K562 (cell line): ENCODE measurements at regions not wholly inside any gene's neighbourhood (a gene's known extent, or its start where the extent isn't known, plus 50 kb on each side); places are given as distances from the start of the nearest gene placed in this dataset.

Experiments
- ATAC-seq: fragments of 200-7000 bp; cut with Tn5 transposase; 3 replicates; pipeline ENCODE4 v1.9.1; 2020; ENCODE audit warnings: moderate library complexity
- BruUV-seq: library from RNA; stranded (reverse); fragments of 400-500 nt; replicated peaks from 2 replicates; lab custom pipeline; 2021; lab: Mats Ljungman, UMichigan
- CTCF ChIA-PET: fragments of 300-600 bp; formaldehyde crosslinking; extraction: SDS; loops from one replicate; lab custom pipeline; 2021; ENCODE audit warnings: low intra/inter-chr PET ratio; lab: Yijun Ruan, JAX
- POLR2A ChIA-PET: fragments of 300-600, 350-650 bp; sonication (Branson Sonifier 250); formaldehyde crosslinking; extraction: SDS; loops from one replicate; lab custom pipeline; 2021; ENCODE audit warnings: antibody characterized with exemption, inconsistent platforms; lab: Yijun Ruan, JAX
- DNase-seq, 4 experiments: peaks; one replicate each; pipeline versions ENCODE4 v3.0.0 to v3.0.0-alpha.2; 2011 to 2018; ENCODE audit warnings: low spot score in 3 of 4, mixed read lengths in 3 of 4; ENCODE audit errors: extremely low read depth in 1 of 4
- FAIRE-seq: peaks from 2 replicates; lab custom pipeline; 2011; peaks lifted over from hg19 to GRCh38; lab: Jason Lieb, UNC
- H2AFZ ChIP-seq: 2 replicates; pipeline ENCODE4 v1.6.0; 2011; ENCODE audit warnings: low read depth, low read length, control low read depth, inconsistent platforms
- H3K27ac ChIP-seq: fragments of 200-600 bp; 3 replicates; pipeline ENCODE4 v1.8.0; 2011; ENCODE audit warnings: low read depth, mild to moderate bottlenecking, control low read depth, inconsistent platforms, low read length, moderate library complexity, mixed read lengths; ENCODE audit errors: extremely low read depth
- H3K27me3 ChIP-seq, 2 experiments: fragments of 300-600 bp in 1 of 2; 2 replicates in 1 of 2; 3 replicates in 1 of 2; pipeline versions ENCODE4 v1.6.0 to v1.8.0; 2011; ENCODE audit warnings: inconsistent platforms in 2 of 2, low read length in 2 of 2, mild to moderate bottlenecking in 1 of 2, mixed read lengths in 1 of 2, moderate library complexity in 1 of 2; ENCODE audit not compliant: control insufficient read depth in 2 of 2, insufficient read depth in 2 of 2
- H3K36me3 ChIP-seq: fragments of 300-600 bp; 3 replicates; pipeline ENCODE4 v1.8.0; 2011; ENCODE audit warnings: mild to moderate bottlenecking, low read length, inconsistent platforms; ENCODE audit not compliant: control insufficient read depth, insufficient read depth
- H3K4me1 ChIP-seq, 2 experiments: fragments of 200-600 bp in 1 of 2; replicated peaks in 1 of 2; 2 replicates in 1 of 2; 3 replicates in 1 of 2; pipeline versions ENCODE4 v1.5.1 to v1.8.0; 2011; ENCODE audit warnings: inconsistent platforms in 2 of 2, low read length in 2 of 2, mild to moderate bottlenecking in 1 of 2, mixed read lengths in 1 of 2, moderate library complexity in 1 of 2; ENCODE audit not compliant: control insufficient read depth in 2 of 2, insufficient read depth in 2 of 2
- H3K4me2 ChIP-seq: 2 replicates; pipeline ENCODE4 v1.6.1; 2011; ENCODE audit warnings: low read length, control low read depth, inconsistent platforms, mixed read lengths; ENCODE audit not compliant: insufficient read depth
- H3K4me3 ChIP-seq: fragments of 200-600 bp; sonication (generic), shearing (Covaris generic); 2 replicates; pipeline ENCODE4 v1.5.1; 2016; ENCODE audit warnings: control low read depth, inconsistent platforms
- H3K79me2 ChIP-seq: fragments of 200-600 bp; 3 replicates; pipeline ENCODE4 v1.8.0; 2011; ENCODE audit warnings: low read length, inconsistent platforms; ENCODE audit not compliant: control insufficient read depth, insufficient read depth
- H3K9ac ChIP-seq, 2 experiments: 2 replicates each; pipeline versions ENCODE4 v1.6.0 to v1.6.1; 2011; ENCODE audit warnings: low read depth in 2 of 2, low read length in 2 of 2, control low read depth in 1 of 2, inconsistent platforms in 1 of 2, mild to moderate bottlenecking in 1 of 2, mixed read lengths in 1 of 2; ENCODE audit not compliant: insufficient read depth in 1 of 2
- H3K9me1 ChIP-seq: one replicate; pipeline ENCODE4 v1.6.0; 2011; ENCODE audit warnings: inconsistent platforms, mild to moderate bottlenecking, low read length, moderate library complexity; ENCODE audit not compliant: control insufficient read depth, insufficient read depth
- H3K9me3 ChIP-seq: replicated peaks from 2 replicates; pipeline ENCODE4 v1.5.1; 2011; ENCODE audit warnings: low read depth, low read length, inconsistent platforms; ENCODE audit not compliant: control insufficient read depth, insufficient read depth
- H4K20me1 ChIP-seq: replicated peaks from 2 replicates; pipeline ENCODE4 v1.6.1; 2011; ENCODE audit warnings: low read length, inconsistent platforms, mixed read lengths; ENCODE audit not compliant: control insufficient read depth, insufficient read depth
- ARID1B ChIP-seq: fragments of 450-650 bp; IDR thresholded peaks from 2 replicates; pipeline ENCODE4 v1.6.1; 2016; ENCODE audit warnings: antibody characterized with exemption, mild to moderate bottlenecking, inconsistent platforms
- ATF1 ChIP-seq, 2 experiments: fragments of 450-650 bp in 1 of 2; IDR thresholded peaks; 2 replicates each; pipeline ENCODE4 v1.6.1; 2016; ENCODE audit warnings: missing compliant biosample characterization in 1 of 2, missing genetic modification characterization in 1 of 2
- DPF2 ChIP-seq: fragments of 450-650 bp; IDR thresholded peaks from 2 replicates; pipeline ENCODE4 v1.6.1; 2016
- HDAC6 ChIP-seq: IDR thresholded peaks from 2 replicates; pipeline ENCODE4 v1.6.1; 2012; ENCODE audit warnings: low read depth, mild to moderate bottlenecking, control low read depth, inconsistent platforms, low read length, moderate library complexity
- ID3 ChIP-seq, 2 experiments: fragments of 250-450 bp in 1 of 2; fragments of 450-650 bp in 1 of 2; sonication (Bioruptor Pico) in 1 of 2; IDR thresholded peaks; 2 replicates each; pipeline versions ENCODE4 v1.6.1 to v1.8.0; 2016 to 2021; ENCODE audit warnings: mild to moderate bottlenecking in 2 of 2, moderate library complexity in 2 of 2, missing compliant biosample characterization in 1 of 2, missing genetic modification characterization in 1 of 2
- KDM4B ChIP-seq, 2 experiments: fragments of 450-650 bp in 1 of 2; sonication (generic) in 1 of 2; IDR thresholded peaks; 2 replicates each; pipeline ENCODE4 v1.6.1; 2016 to 2017; ENCODE audit warnings: borderline replicate concordance in 2 of 2, antibody characterized with exemption in 1 of 2, low read depth in 1 of 2, mild to moderate bottlenecking in 1 of 2
- MEF2A ChIP-seq: IDR thresholded peaks from 2 replicates; pipeline ENCODE4 v1.6.1; 2011; ENCODE audit warnings: low read depth, mild to moderate bottlenecking, low read length, moderate library complexity; ENCODE audit not compliant: control insufficient read depth
- NELFE ChIP-seq: IDR thresholded peaks from 2 replicates; pipeline ENCODE4 v1.6.1; 2011; ENCODE audit warnings: mild to moderate bottlenecking; ENCODE audit not compliant: insufficient read depth, insufficient read length
- RBM34 ChIP-seq: fragments of 200-400 bp; formaldehyde crosslinking; IDR thresholded peaks from 2 replicates; pipeline ENCODE4 v1.6.1; 2018; ENCODE audit warnings: low read length, borderline replicate concordance; ENCODE audit not compliant: insufficient read depth
- SMARCE1 ChIP-seq: fragments of 450-650 bp; IDR thresholded peaks from 2 replicates; pipeline ENCODE4 v1.7.1; 2016; ENCODE audit warnings: mild to moderate bottlenecking
- TOE1 ChIP-seq, 2 experiments: fragments of 450-650 bp in 1 of 2; sonication (generic) in 1 of 2; formaldehyde crosslinking in 1 of 2; IDR thresholded peaks; 2 replicates each; pipeline versions ENCODE4 v1.7.1 to v1.8.0; 2016 to 2022; ENCODE audit warnings: borderline replicate concordance in 2 of 2, mild to moderate bottlenecking in 2 of 2, antibody characterized with exemption in 1 of 2, inconsistent platforms in 1 of 2, low read depth in 1 of 2, missing genetic modification reagents in 1 of 2, moderate library complexity in 1 of 2
- ZNF23 ChIP-seq: fragments of 250-450 bp; sonication (Bioruptor Pico); IDR thresholded peaks from 2 replicates; pipeline ENCODE4 v1.4.0; 2020; ENCODE audit warnings: mild to moderate bottlenecking
- ZNF444 ChIP-seq: fragments of 250-450 bp; sonication (Bioruptor Pico); IDR thresholded peaks from 2 replicates; pipeline ENCODE4 v1.4.0; 2020; ENCODE audit warnings: mild to moderate bottlenecking, moderate library complexity
- WGBS: fragments of 100-300 bp; shearing (Covaris generic); methylation state at CpG from one replicate; pipeline ENCODE4 v1.1.6; 2016; ENCODE audit warnings: low coverage, mixed read lengths; ENCODE audit not compliant: insufficient coverage; ENCODE audit errors: missing lambda C conversion rate; 5-methylcytosine and 5-hydroxymethylcytosine counted together
- in situ Hi-C: fragments of 300-500 bp; cut with MboI; formaldehyde crosslinking; loops from 4 replicates; pipeline ENCODE4 v1.15.0; 2018; ENCODE audit warnings: inconsistent platforms, mixed read lengths
- intact Hi-C: fragments of 100-400 bp; cut with micrococcal nuclease; formaldehyde crosslinking; loops from 2 replicates; pipeline ENCODE4 v1.14.2; 2022
- TF ChIP-seq, protein P1 (sequence below): fragments of 250-450 bp; sonication (Bioruptor Pico); IDR thresholded peaks from 2 replicates; pipeline ENCODE4 v1.8.0; 2022; ENCODE audit warnings: moderate library complexity, mild to moderate bottlenecking, inconsistent platforms

GRCh38 chr9:115988701-115989100 lies 164.9 kb upstream of the PAPPA start:
- Histone ChIP-seq H3K79me2 (no peaks in the 10 kb centered on the region), H3K4me2 (no peak overlapping the region), H3K27me3 (no peaks in the 10 kb centered on the region), H2AFZ (no peak overlapping the region), H3K9me3 (peaks cover 5% of the 10 kb centered on the region; the same call in 1 of the 2 replicates), H3K4me3 (no peak overlapping the region), H3K9ac (no peak overlapping the region)
- no peak for ATAC-seq
- no peak for FAIRE-seq
- no peak for DNase-seq
- 0% methylated on average over 2 of the region's 2 CpGs for WGBS
- intact Hi-C loops = no loop called here
- TF ChIP-seq DPF2 (no peak), KDM4B (IDR thresholded peaks at IDR 0.05; ENCODE audit: borderline replicate concordance in 2 of 2, low read depth in 1 of 2) (no peak), ATF1 (CRISPR knock-in tag; IDR thresholded peaks at IDR 0.05) (no peak), ATF1 (tag; IDR thresholded peaks at IDR 0.05) (no peak), SMARCE1 (no peak), TOE1 (IDR thresholded peaks at IDR 0.05; ENCODE audit: borderline replicate concordance) (no peak), TOE1 (CRISPR knock-in tag; IDR thresholded peaks at IDR 0.05; ENCODE audit: borderline replicate concordance, low read depth) (no peak), MEF2A (no peak), RBM34 (no peak), ZNF23 (no peak), ID3 (CRISPR knock-in tag; IDR thresholded peaks at IDR 0.05) (no peak), ID3 (tag; IDR thresholded peaks at IDR 0.05) (no peak), ARID1B (no peak), NELFE (no peak), HDAC6 (no peak), ZNF444 (no peak)
- TF ChIP-seq, protein P1, sequence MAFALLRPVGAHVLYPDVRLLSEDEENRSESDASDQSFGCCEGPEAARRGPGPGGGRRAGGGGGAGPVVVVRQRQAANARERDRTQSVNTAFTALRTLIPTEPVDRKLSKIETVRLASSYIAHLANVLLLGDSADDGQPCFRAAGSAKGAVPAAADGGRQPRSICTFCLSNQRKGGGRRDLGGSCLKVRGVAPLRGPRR (CRISPR knock-in tag) = no peak
- TF ChIP-seq, all 486 proteins: peak for 0
- no peaks in the 10 kb centered on the region for H3K9me1 ChIP-seq
- in situ Hi-C loops = no loop called here
- H4K20me1 ChIP-seq = no peaks in the 10 kb centered on the region
- H3K36me3 ChIP-seq = no peaks in the 10 kb centered on the region
- no TSS peak for BruUV-seq
- no peaks in the 10 kb centered on the region for H3K4me1 ChIP-seq
- ChIA-PET CTCF (no interaction called here), POLR2A (interaction anchor here (1.0 kb wide), 1 partner anchor 52 kb away, joined by 3 read pairs; no protein-coding TSS in a partner anchor)
- no peak overlapping the region for H3K27ac ChIP-seq
